Activated CD4-positive, alpha-beta T cell treated with anti-CD3 and anti-CD28 coated beads, Interleukin-2, amount 50 U/mL, for 16 hours (primary cell): ENCODE measurements at regions not wholly inside any gene's neighbourhood (a gene's known extent, or its start where the extent isn't known, plus 50 kb on each side); places are given as distances from the start of the nearest gene placed in this dataset.
"Not testable (repeated sequence)": the region's sequence is repeated elsewhere in the genome, so short reads cannot be mapped to it uniquely, and the experiment has no call there.

Experiments
- DNase-seq: peaks from one replicate; pipeline ENCODE4 v3.0.0-alpha.2; 2020

DNA sequence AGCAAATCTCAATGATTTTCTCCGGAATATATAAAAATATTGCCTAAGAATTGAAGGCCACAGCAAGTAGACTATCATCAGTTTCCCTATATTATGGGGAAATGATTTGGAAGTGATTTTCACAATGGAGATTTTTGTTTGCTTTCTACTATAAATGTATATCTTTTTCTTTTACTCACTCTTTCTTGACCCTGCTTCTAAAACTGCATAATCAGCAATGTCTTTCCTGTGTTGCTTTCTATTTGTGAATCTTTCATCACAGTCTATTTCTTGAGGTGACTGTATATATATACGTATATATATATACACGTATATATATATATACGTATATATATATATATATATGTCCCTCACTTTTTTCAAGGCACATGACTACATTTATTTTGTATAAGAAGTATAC lies 622.6 kb downstream of the DTWD2 start:
- no peak for DNase-seq

DNA sequence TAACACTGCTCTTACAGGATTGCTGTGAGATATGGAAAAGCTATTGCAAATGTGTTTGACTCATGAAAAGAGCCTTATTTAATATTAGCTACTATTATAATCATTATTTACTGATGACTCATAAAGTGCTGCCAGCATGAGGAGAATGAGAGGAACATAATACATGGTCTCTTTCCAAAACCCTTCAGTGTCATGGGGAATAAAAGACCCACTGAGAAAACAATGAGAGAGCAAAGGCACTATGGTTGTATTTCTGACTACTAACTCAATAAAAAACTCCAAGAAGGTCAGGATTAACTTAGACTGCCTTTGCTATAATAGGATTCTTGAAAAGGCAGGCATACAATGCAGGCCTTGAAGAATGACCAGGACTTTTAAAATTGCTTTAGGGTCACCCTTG lies 633.5 kb downstream of the DTWD2 start:
- no peak for DNase-seq

DNA sequence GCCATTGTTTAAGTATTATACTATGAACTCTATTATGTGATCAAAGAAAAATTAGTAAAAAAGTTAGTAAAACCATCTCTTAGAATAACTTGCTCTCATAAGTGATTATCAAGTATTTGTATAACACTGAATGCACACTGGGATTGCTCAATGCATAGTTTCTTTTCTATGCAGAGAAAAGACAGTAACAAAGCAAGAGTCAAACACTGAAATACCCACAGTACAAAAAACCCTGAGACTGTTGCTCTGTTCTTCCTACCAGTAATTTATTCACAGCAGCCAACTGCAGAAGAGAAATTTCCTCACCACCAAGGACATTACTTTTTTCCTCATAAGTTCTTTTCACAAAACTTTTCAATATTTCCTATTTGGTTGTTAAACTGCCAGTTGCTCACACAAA lies 634.4 kb downstream of the DTWD2 start:
- DNase-seq = no peak

DNA sequence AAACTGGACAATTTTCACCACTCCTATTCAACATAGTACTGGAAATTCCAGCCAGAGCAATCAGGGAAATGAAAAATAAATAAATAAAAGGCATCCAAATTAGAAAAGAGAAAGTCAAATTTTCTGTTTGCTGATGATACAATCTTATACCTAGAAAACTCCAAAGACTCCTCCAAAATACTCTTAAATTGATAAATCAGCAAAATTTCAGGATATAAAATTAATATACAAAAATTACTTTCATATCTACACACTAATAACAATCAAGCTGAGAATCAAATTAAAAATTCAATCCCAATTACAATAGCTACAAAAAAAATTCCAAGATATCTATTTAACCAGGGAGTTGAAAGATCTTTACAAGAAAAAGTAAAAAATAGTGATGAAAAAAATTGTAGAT lies 651.9 kb downstream of the DTWD2 start:
- DNase-seq = no peak

DNA sequence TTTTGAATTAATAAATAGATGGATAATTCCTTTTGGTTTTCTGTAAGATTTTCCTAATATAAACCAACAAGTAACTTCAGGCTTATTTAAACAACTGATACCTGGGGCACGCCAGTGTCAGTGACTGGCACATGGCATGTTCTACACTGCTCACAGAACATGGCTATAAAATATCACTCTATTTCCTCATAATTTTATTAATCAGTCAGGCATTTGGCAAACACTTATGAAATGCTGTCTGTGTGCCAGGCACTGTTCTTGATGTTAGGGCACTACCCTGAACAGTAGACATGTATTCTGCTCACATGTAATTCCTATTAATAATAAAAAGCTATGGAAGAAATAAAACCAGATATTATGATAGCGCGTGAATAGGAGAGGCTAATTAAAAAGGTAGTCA lies 661.0 kb downstream of the DTWD2 start:
- DNase-seq = no peak

DNA sequence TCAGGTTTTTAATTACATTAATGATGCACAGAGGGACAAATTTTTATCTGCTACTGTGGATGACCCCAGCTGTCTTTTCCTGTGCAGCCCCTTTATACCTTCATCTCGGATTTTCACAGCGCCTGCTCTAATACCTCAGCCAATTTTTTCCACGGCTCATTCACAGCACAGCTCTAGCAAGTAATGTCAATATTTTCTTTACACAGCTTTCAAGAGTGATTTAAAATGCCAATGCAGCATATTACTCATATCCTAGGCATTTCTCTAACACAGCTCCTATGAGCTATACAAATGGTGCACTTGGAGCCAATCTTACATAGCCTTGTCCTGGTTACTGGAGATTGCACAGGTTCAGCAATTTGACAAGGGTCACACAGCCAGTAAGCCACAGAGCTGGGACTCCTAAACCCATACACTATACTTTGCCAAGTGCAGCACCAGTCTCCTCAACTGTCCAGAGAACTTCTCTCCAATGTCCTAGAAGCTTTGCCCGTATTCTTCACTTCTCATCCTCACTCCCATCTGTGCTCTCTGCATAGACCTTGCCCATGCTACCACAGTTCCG lies 661.8 kb downstream of the DTWD2 start:
- no peak for DNase-seq

DNA sequence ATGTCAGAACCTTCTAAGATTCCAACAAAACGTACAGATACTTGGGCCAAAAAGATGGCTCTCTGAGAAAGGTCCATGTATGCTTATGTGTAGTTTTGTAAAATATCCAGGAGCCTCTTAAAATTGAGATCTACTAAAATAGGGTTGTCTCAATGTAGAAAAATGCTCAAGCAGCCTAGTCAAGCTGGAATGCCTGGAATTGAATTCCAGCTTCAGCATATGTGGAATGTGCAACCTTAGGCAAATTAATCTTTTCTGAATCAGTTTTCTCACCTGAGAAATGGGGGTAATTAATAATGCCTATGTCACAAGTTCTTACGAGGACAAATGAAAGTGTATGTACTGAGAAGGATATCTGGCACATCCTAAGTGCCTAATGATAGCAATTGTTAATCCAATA lies 662.4 kb downstream of the DTWD2 start:
- DNase-seq = no peak

DNA sequence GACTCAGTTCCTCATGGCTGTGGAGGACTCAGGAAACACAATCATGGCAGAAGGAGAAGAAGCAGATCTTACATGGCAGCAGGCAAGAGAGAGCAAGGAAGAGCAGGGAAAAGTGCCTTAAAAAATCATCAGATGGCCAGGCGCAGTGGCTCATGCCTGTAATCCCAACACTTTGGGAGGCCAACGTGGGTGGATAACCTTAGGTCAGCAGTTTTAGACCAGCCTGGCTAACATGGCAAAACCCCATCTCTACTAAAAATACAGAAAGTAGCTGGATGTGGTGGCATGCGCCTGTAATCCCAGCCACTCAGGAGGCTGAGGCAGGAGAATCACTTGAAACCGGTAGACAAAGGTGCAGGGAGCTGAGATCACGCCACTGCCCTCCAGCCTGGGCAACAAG lies 664.6 kb downstream of the DTWD2 start:
- not testable (repeated sequence) for DNase-seq

DNA sequence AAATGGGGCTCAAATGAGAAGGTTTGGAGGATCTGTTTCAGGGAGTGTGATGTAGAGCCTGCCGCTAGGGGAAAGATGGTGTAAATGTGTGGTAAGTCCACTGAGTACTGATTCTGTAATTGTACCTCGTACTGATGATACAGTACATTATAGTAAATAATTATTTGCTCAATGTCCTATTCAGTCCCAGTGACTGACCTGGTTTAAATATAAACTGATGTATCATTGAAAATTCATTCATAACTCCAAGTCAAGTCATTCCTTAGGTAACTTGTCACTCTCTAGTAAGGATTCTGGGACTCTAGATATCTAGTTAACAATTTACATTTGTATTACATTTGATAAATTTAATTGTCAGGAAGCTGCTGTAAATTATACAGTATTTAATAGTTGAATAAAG lies 667.3 kb downstream of the DTWD2 start:
- no peak for DNase-seq

DNA sequence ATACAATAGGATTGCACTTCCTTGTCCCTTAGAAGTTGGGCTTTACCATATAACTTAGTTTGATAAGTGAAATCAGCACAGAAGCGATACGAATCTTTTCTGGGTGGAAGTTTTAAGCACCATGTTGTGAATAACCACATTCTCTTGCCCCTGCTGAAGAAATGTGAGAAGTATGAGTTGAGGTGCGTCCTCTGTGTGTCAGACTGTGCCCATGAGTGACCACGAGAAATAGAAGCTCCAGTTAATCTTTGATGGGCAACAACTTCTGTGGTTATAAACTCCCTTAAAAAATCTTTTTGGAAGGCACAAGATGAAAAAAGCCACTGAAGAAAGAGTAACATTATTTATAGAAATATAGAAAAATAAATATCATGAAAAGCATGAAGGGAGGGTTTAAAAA lies 668.2 kb downstream of the DTWD2 start:
- no peak for DNase-seq

DNA sequence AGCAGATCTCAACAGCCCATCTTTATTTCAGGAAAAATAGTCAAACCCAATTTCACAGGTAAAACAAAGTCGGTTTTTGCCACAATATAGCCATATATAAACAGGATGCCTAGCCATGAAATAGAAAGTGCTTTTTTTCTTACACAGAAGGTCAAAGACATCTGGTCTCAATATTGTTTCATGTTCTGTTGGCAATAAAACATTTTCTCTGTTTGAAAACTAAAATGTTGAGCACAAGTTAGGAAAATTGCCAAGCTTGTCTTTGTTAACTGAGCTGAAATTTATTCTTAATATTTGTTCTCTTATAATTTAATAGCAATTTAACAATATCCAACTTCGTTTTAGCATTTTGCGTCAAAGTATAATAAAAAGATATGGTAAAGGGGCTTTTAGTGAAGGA lies 673.4 kb downstream of the DTWD2 start:
- no peak for DNase-seq

DNA sequence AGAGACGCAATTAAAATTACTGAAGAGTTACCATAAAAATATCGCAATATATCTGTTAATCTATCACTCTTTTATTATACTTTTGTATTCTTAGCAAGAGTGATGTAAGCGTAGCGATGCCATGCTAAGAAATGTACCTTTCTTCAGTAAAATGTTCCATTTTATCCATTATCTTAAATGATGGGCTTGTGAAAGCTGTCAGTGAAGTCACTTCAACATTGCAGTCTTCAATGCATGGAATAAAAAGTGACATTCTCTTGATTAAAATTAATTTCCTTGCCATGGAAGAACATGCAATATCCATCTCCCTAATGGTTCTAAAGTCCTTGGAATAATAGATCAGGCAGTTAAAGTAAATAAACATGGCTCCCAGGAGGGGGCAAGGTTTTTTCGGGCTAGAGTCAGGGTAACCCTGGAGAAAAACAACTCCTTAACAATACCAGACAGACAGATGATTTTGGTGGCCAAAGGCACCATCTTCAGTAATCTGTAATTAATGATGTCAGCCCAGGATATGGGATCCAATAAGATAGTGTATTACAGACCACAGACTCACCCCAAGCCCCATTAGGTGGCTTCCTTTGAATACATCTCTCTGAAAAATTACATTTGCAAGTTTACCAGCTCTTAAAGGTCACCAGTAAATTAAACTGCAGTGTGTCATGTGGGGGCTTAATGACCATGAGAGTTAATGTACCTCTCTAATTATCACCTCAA lies 677.1 kb downstream of the DTWD2 start:
- DNase-seq = no peak

DNA sequence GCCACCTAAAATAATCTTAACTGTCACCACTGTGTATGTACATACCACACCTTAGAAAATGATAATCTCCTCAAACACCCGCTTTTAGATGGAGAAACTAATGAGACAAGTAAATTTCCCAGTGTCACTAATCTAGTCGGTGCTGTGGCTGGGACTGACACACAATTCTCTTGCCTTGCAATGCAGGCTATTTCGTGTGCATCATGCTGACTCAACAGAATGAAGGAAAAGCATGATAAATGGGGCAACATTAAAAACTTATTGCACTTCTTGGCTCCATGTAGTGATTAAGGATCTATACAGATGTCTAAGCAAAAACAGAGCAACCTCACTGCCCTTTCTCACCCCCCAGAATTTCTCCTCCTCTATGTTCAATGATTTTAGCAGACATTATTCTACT lies 677.9 kb downstream of the DTWD2 start:
- no peak for DNase-seq

DNA sequence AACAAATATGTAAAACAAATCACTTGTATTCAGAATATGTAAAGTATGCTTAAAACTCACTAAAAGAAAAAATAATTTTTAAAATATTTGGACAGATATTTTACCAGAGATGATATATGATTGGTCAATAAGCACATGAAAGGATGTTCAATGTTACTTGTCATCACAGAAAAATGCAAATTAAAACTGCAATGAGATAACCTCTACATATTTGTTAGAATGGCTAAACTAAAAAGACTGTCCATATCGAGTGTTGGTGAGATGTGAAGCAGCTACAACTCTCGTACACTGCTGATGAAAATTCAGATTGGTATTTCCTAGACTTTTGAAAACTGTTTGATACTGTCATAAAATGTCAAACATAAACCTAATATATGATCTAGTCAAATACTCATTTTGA lies 685.1 kb downstream of the DTWD2 start:
- no peak for DNase-seq

DNA sequence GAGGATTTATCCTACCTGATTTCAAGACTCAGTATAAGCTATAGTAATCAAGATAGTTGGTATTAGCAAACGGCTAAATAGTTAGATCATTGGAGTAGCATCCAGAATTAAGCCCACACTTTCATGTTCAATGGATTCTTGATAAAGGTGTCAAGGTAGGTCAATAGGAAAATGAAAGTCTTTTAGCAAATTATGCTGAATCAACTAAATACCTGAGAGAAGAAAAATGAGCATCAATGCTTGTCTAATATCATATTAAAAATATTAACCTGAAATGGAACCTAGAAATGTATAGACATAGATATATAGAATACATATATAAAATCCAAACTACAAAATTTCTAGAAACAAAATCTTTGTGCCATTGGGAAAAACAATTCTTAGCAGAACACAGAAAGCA lies 685.6 kb downstream of the DTWD2 start:
- no peak for DNase-seq

DNA sequence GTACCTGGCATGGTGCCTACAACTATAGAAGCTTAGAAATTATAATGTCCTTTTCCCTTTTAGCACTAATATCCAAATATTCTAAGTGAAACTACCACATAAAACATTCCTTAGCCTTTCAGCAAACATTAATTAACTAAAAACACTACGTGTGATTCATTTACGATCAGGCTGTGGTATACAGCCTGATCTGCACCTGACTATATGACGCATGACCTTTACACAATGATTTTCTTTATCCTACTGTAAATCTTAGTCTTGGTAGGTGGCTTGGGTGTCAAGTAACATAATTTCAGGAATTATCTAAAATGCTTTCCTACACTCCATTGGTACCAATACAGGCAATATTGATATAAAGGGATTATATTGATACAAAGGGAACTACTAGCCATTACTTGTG lies 686.7 kb downstream of the DTWD2 start:
- DNase-seq = no peak

DNA sequence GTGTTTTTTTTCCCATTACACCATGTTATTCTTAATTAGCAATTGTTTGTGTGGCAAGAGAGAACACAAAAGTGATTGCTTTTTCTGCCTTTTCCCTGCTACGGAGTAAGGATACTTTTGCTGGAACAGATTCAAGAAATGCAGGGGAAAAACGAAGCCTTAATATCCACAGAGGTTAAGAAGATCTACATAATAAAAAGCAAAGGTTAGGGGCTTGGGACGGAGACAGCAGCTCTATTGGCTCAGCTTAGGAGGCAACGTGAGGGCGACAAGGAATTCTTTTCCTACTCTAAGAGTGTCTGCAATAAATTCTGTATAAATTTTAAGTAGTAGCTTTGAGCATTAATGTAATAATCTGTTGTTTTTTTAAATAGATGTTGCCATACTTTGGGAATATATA lies 693.3 kb downstream of the DTWD2 start:
- DNase-seq = no peak

DNA sequence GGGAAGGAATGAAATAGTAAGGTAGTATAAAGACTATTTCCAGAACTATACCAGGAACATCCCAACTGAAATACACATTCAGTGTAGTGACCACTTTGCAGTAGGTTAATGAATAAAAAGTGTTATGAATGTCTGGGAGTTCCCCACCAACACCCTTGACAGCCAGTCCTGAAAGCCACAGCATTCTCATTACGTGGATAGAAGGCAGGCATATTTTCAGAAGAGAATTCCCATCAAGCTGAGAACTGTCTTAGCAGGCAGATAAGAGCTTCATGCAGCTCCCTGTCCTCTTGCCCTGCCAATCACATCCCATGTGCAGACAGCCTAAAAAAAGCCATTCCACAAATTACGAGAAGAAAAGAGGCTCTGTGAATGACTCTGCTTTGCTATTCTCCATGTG lies 695.0 kb downstream of the DTWD2 start:
- DNase-seq = no peak

DNA sequence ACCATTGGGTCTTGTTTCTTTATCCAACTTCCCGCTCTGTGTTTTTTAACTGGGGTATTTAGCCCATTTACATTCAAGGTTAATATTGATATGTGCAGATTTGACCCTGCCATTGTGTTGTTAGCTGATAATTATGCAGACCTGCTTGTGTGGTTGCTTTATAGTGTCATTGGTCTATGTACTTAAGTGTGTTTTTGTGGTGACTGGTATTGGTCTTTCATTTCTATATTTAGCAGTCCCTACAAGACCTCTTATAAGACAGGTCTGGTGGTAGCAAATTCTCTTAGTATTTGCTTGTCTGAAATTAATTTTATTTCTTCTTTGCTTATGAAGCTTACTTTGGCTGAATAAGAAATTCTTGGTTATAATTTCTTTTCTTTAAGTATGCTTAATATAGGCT lies 698.1 kb downstream of the DTWD2 start:
- no peak for DNase-seq

DNA sequence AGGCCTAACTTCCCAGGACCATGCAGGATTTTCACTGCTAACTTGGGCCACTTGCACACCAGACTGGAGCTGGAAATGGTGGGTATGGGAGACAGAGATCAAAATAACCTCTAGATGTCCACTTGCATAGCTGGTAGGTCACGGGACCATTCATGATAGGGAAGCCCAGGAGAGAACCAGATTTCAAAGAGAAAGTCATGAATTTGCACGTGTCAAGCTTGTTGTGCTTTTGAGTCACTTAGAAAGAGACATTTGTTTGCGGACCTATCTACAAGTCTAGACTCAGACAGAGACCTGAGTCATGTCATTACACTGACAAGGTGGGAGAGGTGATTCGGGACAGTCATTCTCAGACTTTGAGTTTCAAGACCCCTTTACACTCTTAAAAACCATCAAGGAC lies 704.1 kb downstream of the DTWD2 start:
- not testable (repeated sequence) for DNase-seq

DNA sequence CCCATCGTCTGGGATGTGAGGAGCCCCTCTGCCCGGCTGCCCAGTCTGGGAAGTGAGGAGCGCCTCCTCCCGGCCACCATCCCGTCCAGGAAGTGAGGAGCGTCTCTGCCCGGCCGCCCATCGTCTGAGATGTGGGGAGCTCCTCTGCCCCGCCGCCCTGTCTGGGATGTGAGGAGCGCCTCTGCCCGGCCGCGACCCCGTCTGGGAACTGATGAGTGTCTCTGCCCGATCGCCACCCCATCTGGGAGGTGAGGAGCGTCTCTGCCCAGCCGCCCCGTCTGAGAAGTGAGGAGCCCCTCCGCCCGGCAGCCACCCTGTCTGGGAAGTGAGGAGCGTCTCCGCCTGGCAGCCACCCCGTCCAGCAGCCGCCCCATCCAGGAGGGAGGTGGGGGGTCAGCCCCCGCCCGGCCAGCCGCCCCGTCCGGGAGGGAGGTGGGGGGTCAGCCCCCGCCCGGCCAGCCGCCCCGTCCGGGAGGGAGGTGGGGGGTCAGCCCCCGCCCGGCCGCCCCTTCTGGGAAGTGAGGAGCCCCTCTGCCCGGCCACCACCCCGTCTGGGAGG lies 705.8 kb downstream of the DTWD2 start:
- not testable (repeated sequence) for DNase-seq

DNA sequence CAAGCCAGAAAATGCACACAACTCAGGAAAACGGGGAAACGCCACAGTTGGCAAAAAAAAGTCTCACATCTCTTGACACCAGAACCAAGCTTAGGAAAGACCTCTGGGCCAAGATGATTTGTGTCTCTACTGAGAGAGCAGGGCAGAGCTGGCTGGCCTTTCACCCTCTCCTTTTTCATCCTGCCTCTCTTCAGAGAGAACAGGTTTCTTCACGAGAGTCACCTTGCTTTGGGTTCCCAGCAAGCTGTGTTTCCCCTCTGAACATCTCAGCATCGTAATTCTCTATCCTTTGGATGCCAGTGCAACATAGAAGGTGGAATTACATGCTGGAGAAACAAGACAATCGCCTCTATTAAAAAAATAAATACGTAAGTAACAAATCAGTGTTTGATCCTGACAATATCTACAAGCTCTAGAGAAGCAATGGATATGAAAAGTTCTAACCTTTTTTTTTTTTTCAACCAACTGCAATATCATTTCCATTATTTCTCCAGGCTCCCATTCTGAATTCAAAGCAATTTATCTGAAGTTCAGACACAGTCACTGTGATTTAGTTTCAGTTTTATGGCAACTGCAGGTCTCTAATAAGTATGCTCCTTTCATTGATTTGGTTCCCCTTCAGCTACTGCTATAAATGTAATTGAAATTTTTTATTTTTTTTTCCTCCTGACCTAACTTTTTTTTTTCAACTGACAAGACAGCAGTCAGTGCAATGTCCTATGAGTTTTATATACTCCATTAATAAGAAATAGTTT lies 708.6 kb downstream of the DTWD2 start:
- no peak for DNase-seq

DNA sequence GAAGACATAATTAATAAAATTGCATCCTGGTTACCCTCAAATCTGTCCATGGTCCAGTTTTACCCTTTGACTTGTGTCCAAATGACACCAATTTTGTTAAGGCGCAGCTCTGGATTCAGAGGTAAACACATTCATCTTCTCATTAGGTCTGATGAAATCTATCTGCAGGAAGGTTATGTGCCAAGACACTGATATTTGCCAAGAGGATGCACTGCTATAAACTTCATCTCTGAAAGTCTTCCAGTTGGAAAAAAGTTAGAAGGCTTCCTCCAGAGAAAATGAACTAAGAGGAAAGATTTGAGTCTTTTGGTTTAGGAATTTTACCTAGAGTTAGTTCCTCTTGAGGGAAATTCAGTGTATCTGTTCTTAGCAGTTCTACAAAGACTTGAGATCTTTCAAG lies 717.8 kb downstream of the DTWD2 start:
- DNase-seq = no peak

DNA sequence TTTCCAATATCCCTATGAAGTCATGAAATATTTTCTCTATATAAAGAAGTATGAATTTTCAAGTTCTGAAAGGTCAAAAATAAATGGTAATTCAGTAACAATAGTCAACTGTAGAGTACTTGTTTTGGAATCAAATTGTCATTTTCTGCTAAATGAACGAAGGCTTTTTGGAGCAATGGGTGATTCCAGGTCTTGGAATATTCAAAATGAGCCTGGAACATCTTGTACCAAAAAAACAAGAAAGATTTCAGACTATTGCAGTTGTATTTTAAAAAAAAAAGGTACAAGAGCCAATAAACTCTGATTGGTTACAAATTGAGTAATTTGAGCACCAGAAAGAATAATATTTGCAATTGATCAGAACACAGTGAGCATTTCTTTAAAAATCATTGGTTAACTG lies 730.1 kb downstream of the DTWD2 start:
- no peak for DNase-seq
